NCI-H146 treated with DMSO at 0.1 percent for 48 hours (cell line): ENCODE measurements at regions not wholly inside any gene's neighbourhood (a gene's known extent, or its start where the extent isn't known, plus 50 kb on each side); places are given as distances from the start of the nearest gene placed in this dataset.
"Not testable (repeated sequence)": the region's sequence is repeated elsewhere in the genome, so short reads cannot be mapped to it uniquely, and the experiment has no call there.

ENCODE experiments used
- DNase-seq: peaks from one replicate; lab custom pipeline; 2025; ENCODE audit not compliant: unreplicated experiment; lab: John Stamatoyannopoulos, UW

- no peak for DNase-seq
These were observed 559.2 kb downstream of the KCNJ18 start for GRCh38 chr17:22251498-22251897.

- no peak for DNase-seq
These were observed 560.7 kb downstream of the KCNJ18 start for GRCh38 chr17:22253007-22253406.

- no peak for DNase-seq
These were observed 573.5 kb downstream of the KCNJ18 start for GRCh38 chr17:22265807-22266206.

GRCh38 chr17:22266231-22266630 is 573.9 kb downstream of the KCNJ18 start:
- DNase-seq: no peak

- DNase-seq: no peak
These were observed 574.7 kb downstream of the KCNJ18 start for GRCh38 chr17:22267019-22267418.

- no peak for DNase-seq
These were observed 576.0 kb downstream of the KCNJ18 start for GRCh38 chr17:22268214-22268911.

- no peak for DNase-seq
These were observed 576.5 kb downstream of the KCNJ18 start for GRCh38 chr17:22268912-22269220.

- no peak for DNase-seq
These were observed 578.1 kb downstream of the KCNJ18 start for GRCh38 chr17:22270381-22270780.

- DNase-seq: not testable (repeated sequence)
These were observed 578.5 kb downstream of the KCNJ18 start for GRCh38 chr17:22270809-22271208.

GRCh38 chr17:22272363-22273146 is 580.2 kb downstream of the KCNJ18 start:
- no peak for DNase-seq

GRCh38 chr17:22273308-22273707 is 581.0 kb downstream of the KCNJ18 start:
- no peak for DNase-seq

GRCh38 chr17:22277595-22277994 is 585.3 kb downstream of the KCNJ18 start:
- no peak for DNase-seq

- no peak for DNase-seq
These were observed 586.3 kb downstream of the KCNJ18 start for GRCh38 chr17:22278302-22279275.

GRCh38 chr17:22286337-22287041 is 594.2 kb downstream of the KCNJ18 start:
- DNase-seq: no peak

- not testable (repeated sequence) for DNase-seq
These were observed 606.2 kb downstream of the KCNJ18 start for GRCh38 chr17:22298484-22298951.

- no peak for DNase-seq
These were observed 607.9 kb downstream of the KCNJ18 start for GRCh38 chr17:22300177-22300576.

GRCh38 chr17:22300731-22301352 is 608.5 kb downstream of the KCNJ18 start:
- DNase-seq: no peak

- DNase-seq: no peak
These were observed 609.0 kb downstream of the KCNJ18 start for GRCh38 chr17:22301353-22301745.

- DNase-seq: no peak
These were observed 610.8 kb downstream of the KCNJ18 start for GRCh38 chr17:22303096-22303495.

GRCh38 chr17:22303865-22304264 is 611.5 kb downstream of the KCNJ18 start:
- DNase-seq: no peak
